A673 (cell line): ENCODE measurements at regions not wholly inside any gene's neighbourhood (a gene's known extent, or its start where the extent isn't known, plus 50 kb on each side); places are given as distances from the start of the nearest gene placed in this dataset.

Source experiments
- EZH2 ChIP-seq: fragments of 200-600 bp; sonication (generic); IDR thresholded peaks from 2 replicates; pipeline ENCODE4 v1.6.1; 2017; ENCODE audit warnings: borderline replicate concordance, low read depth, mild to moderate bottlenecking, mixed read lengths, antibody characterized with exemption, low read length; ENCODE audit not compliant: poor library complexity, severe bottlenecking
- TF ChIP-seq, protein P1 (sequence below): fragments of 300-800, 200-600 bp; sonication (generic); conservative IDR thresholded peaks from 2 replicates; pipeline ENCODE4 v1.5.1; 2017; ENCODE audit warnings: low read depth, mild to moderate bottlenecking, antibody characterized with exemption, low read length, moderate library complexity, mixed read lengths

GRCh38 chr9:86720639-86721225, 226.6 kb downstream of the GAS1 start:
- TF ChIP-seq, protein P1, sequence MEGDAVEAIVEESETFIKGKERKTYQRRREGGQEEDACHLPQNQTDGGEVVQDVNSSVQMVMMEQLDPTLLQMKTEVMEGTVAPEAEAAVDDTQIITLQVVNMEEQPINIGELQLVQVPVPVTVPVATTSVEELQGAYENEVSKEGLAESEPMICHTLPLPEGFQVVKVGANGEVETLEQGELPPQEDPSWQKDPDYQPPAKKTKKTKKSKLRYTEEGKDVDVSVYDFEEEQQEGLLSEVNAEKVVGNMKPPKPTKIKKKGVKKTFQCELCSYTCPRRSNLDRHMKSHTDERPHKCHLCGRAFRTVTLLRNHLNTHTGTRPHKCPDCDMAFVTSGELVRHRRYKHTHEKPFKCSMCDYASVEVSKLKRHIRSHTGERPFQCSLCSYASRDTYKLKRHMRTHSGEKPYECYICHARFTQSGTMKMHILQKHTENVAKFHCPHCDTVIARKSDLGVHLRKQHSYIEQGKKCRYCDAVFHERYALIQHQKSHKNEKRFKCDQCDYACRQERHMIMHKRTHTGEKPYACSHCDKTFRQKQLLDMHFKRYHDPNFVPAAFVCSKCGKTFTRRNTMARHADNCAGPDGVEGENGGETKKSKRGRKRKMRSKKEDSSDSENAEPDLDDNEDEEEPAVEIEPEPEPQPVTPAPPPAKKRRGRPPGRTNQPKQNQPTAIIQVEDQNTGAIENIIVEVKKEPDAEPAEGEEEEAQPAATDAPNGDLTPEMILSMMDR: no peak
- no peak for TF ChIP-seq EZH2
